ENCODE measurements at regions not wholly inside any gene's neighbourhood (a gene's known extent, or its start where the extent isn't known, plus 50 kb on each side); places are given as distances from the start of the nearest gene placed in this dataset.

- no peak overlapping the region for H3K4me3 ChIP-seq (ENCODE audit: low read depth, low read length)
- TF ChIP-seq CTCF (IDR thresholded peaks at IDR 0.05; ENCODE audit: low read depth, low read length) = no peak
These were observed 788.5 kb downstream of the DTWD2 start for GRCh38 chr5:118199801-118200200.

DNA sequence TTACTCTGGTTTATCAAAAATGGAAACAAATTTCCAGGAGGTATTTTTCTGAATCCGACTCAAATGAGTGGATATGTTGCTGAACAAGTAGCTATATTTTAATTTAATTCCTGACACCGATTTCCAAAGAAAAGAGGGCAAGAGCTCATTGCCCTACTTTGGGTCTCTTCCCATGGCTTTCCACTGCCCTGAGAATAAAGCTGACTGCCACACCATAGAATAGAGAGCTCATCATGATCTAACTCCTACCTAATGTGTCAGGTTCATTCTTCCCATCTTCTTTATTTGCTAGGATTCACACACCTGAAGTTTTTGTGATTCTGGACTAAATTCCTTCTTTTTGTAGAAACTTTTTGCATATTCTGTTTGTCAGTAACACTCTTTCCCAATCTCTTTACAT is 792.1 kb downstream of the DTWD2 start:
- no peak for TF ChIP-seq CTCF (IDR thresholded peaks at IDR 0.05; ENCODE audit: low read depth, low read length)
- H3K4me3 ChIP-seq (ENCODE audit: low read depth, low read length) = no peak overlapping the region

- no peak for TF ChIP-seq CTCF (IDR thresholded peaks at IDR 0.05; ENCODE audit: low read depth, low read length)
- peak overlapping the region; percentile 6; the same call in 1 of the 2 replicates for H3K4me3 ChIP-seq (ENCODE audit: low read depth, low read length)
These were observed 793.1 kb downstream of the DTWD2 start for GRCh38 chr5:118195211-118195610.

- H3K4me3 ChIP-seq (ENCODE audit: low read depth, low read length) = no peak overlapping the region
- no peak for TF ChIP-seq CTCF (IDR thresholded peaks at IDR 0.05; ENCODE audit: low read depth, low read length)
These were observed 795.0 kb downstream of the DTWD2 start for GRCh38 chr5:118193194-118193905.

- no peak for TF ChIP-seq CTCF (IDR thresholded peaks at IDR 0.05; ENCODE audit: low read depth, low read length)
- H3K4me3 ChIP-seq (ENCODE audit: low read depth, low read length) = no peak overlapping the region
These were observed 803.3 kb downstream of the DTWD2 start for GRCh38 chr5:118185018-118185417.

- no peak for TF ChIP-seq CTCF (IDR thresholded peaks at IDR 0.05; ENCODE audit: low read depth, low read length)
- H3K4me3 ChIP-seq (ENCODE audit: low read depth, low read length) = no peak overlapping the region
These were observed 812.2 kb downstream of the DTWD2 start for GRCh38 chr5:118176146-118176545.

- no peak for TF ChIP-seq CTCF (IDR thresholded peaks at IDR 0.05; ENCODE audit: low read depth, low read length)
- H3K4me3 ChIP-seq (ENCODE audit: low read depth, low read length) = no peak overlapping the region
These were observed 813.7 kb downstream of the DTWD2 start for GRCh38 chr5:118174671-118175070.

All from WI38 (cell line).